ENCODE measurements at regions not wholly inside any gene's neighbourhood (a gene's known extent, or its start where the extent isn't known, plus 50 kb on each side); places are given as distances from the start of the nearest gene placed in this dataset.

DNA sequence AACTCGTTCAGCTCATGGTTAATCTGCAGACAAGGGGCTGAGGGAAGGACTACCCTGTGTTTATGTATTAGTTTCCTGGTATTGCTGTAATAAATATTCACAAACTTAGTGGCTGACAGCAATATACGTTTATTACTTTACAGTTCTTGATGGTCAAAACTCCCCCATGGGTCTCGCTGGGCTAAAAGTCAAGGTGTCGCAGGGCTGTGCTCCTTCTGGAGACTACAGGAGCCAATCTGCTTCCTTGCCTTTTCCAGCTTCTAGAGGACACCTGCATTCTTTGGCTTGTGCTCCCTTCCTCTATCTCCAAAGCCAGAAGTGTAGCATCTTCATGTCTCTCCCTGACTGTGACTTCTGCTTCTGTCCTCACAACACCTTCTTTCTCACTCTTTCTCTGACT is 653.8 kb upstream of the RIOK2 start:
- Histone ChIP-seq H3K27me3 (no peaks in the 10 kb centered on the region), H3K4me3 (no peak overlapping the region), H3K27ac (no peak overlapping the region), H3K9me3 (no peaks in the 10 kb centered on the region), H3K36me3 (no peaks in the 10 kb centered on the region), H3K4me1 (peaks cover 0 to 9% of the 10 kb centered on the region in 2 donors)
- TF ChIP-seq, protein P1, sequence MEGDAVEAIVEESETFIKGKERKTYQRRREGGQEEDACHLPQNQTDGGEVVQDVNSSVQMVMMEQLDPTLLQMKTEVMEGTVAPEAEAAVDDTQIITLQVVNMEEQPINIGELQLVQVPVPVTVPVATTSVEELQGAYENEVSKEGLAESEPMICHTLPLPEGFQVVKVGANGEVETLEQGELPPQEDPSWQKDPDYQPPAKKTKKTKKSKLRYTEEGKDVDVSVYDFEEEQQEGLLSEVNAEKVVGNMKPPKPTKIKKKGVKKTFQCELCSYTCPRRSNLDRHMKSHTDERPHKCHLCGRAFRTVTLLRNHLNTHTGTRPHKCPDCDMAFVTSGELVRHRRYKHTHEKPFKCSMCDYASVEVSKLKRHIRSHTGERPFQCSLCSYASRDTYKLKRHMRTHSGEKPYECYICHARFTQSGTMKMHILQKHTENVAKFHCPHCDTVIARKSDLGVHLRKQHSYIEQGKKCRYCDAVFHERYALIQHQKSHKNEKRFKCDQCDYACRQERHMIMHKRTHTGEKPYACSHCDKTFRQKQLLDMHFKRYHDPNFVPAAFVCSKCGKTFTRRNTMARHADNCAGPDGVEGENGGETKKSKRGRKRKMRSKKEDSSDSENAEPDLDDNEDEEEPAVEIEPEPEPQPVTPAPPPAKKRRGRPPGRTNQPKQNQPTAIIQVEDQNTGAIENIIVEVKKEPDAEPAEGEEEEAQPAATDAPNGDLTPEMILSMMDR (IDR thresholded peaks at IDR 0.05), result no peak
- DNase-seq (ENCODE audit: low spot score), result no peak

DNA sequence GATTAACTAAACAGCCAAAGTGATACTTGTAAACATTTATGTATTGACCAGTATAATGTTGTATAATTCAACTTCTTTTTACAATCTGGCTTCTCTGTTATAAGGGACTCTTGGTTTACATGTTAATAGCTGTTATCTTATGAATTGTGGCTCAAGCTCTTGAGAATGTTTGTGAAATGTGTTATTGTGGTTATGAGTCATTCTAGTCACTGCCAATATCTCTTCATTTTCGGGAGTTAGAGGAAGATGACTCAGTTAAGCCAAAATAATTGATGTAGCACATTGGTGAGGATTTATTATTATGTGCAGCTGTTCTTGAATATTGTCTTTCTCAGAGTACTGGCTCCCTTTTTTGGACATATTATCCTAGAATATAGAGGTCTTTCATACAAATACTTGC is 655.2 kb upstream of the RIOK2 start:
- H3K27me3 ChIP-seq, result no peaks in the 10 kb centered on the region
- H3K4me1 ChIP-seq, result peaks cover 0 to 9% of the 10 kb centered on the region in 2 donors
- no peak overlapping the region for H3K4me3 ChIP-seq
- no peak for DNase-seq (ENCODE audit: low spot score)
- TF ChIP-seq, protein P1 (IDR thresholded peaks at IDR 0.05), result no peak
- no peaks in the 10 kb centered on the region for H3K36me3 ChIP-seq
- no peaks in the 10 kb centered on the region for H3K9me3 ChIP-seq
- H3K27ac ChIP-seq, result no peak overlapping the region

DNA sequence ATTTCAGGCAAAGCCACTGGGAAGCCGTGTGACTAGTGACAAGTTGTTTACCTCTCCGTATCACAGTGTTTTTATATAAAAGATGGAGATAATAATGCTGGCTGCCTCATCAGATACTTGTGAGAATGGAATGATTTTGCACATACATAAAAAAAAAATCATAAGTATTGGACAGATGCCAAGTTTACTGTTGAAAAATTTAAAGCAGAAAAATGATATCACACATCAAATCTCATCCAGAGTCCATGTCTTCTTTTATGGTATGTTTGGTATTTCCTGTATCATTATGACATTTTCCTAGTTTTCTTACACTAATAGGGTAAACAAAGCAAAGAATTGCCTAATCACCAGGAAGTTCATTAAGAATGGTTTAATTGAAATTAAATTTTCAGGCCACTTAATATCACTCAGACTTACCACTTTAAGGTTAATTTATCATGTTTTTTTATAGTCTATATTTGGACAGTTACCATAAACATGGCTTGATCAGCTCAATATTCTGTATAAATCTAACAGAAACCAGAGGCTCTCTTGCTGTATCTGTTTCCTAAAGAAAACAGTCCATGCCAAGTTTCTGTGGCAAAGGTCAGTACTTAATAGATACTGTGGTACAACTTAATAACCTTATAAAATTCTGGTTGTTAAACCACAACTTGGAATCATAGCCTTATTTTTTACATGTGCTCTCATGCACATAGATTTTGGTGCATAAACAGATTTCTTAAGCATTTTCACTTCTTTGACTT is 656.5 kb upstream of the RIOK2 start:
- H3K9me3 ChIP-seq, result no peaks in the 10 kb centered on the region
- H3K4me3 ChIP-seq, result no peak overlapping the region
- no peak for DNase-seq (ENCODE audit: low spot score)
- H3K36me3 ChIP-seq, result no peaks in the 10 kb centered on the region
- H3K4me1 ChIP-seq, result peaks cover 0 to 9% of the 10 kb centered on the region in 2 donors
- H3K27me3 ChIP-seq, result no peaks in the 10 kb centered on the region
- no peak overlapping the region for H3K27ac ChIP-seq
- TF ChIP-seq, protein P1 (IDR thresholded peaks at IDR 0.05), result no peak

DNA sequence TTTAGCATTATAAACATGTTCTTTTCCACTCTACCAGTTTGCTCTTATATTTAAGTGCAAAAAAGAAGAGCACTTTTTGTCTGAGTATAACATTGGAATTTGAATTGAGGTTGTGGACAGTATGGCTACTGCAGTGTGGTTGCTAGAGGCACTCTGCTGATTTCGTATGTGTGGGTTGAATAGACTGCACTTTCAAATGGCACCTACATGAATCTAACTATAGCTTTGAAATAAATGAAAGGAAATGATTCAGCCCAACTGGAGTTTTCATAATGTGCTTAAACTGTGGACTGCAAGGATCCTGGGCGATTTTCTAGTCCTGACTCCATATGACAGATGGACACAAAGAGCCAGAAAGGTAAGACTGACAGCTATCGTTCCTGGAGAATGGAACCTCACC is 657.6 kb upstream of the RIOK2 start:
- H3K9me3 ChIP-seq, result no peaks in the 10 kb centered on the region
- no peak overlapping the region for H3K4me3 ChIP-seq
- H3K36me3 ChIP-seq, result no peaks in the 10 kb centered on the region
- TF ChIP-seq, protein P1 (IDR thresholded peaks at IDR 0.05), result no peak
- H3K4me1 ChIP-seq, result peaks cover 0 to 9% of the 10 kb centered on the region in 2 donors
- H3K27me3 ChIP-seq, result no peaks in the 10 kb centered on the region
- no peak for DNase-seq (ENCODE audit: low spot score)
- H3K27ac ChIP-seq, result no peak overlapping the region

DNA sequence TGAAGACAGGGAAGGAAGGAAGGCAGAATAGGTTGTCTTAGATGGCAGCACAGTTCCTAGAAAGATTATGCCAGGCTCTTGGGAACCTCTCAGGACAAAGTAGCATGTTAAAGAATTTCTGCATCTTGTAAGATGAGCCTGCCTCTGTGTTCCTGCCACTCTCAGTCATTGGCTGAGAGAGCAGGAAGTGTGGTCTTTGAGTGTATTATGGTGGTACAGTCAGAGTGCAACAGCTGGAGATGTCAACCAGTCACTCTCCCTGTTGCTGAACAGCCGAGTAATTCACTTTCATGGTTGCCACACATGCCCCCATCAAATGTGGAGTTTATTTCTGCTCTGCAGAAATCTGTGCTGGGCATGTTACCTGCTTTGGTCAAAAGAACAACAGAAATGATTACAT is 659.6 kb upstream of the RIOK2 start:
- TF ChIP-seq, protein P1 (IDR thresholded peaks at IDR 0.05), result no peak
- Histone ChIP-seq H3K36me3 (no peaks in the 10 kb centered on the region), H3K4me3 (no peak overlapping the region), H3K27me3 (no peaks in the 10 kb centered on the region), H3K4me1 (peaks cover 0 to 9% of the 10 kb centered on the region in 2 donors), H3K27ac (no peak overlapping the region), H3K9me3 (no peaks in the 10 kb centered on the region)
- no peak for DNase-seq (ENCODE audit: low spot score)

DNA sequence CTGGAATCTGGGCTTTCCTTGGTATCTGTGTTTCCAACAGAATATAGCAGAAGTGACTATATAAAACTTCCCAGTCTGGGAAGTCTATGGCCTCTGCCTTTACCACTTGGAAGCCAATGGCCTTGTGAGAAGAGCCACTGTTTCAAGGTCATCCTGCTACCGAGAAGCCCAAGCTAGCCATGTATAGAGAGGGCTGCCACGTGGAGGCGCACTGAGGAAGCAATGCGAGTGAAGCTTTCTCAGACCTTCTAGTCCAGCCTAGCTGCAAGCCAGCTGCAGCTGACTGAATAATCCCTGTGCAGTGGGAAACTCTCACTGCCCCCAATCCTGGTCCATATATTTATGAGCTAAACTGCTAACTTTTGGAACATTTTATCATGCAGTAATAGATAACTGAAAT is 661.8 kb upstream of the RIOK2 start:
- DNase-seq (ENCODE audit: low spot score), result no peak
- TF ChIP-seq, protein P1 (IDR thresholded peaks at IDR 0.05), result no peak

More for the DNA sequence above, 661.8 kb upstream of the RIOK2 start:
- no peak overlapping the region for H3K27ac ChIP-seq
- H3K4me1 ChIP-seq, result no peaks in the 10 kb centered on the region
- H3K9me3 ChIP-seq, result no peaks in the 10 kb centered on the region
- H3K4me3 ChIP-seq, result no peak overlapping the region
- H3K27me3 ChIP-seq, result no peaks in the 10 kb centered on the region
- H3K36me3 ChIP-seq, result no peaks in the 10 kb centered on the region
